Liver (tissue), 8 donors: ENCODE measurements at regions not wholly inside any gene's neighbourhood (a gene's known extent, or its start where the extent isn't known, plus 50 kb on each side); places are given as distances from the start of the nearest gene placed in this dataset.

ENCODE experiments used
- DNase-seq: peaks from one replicate; pipeline ENCODE4 v3.0.0-alpha.2; 2017; ENCODE audit warnings: low spot score
- H3K27ac ChIP-seq, 2 donors: one replicate each; pipeline ENCODE4 v1.7.0; 2013; ENCODE audit warnings: inconsistent platforms in 2 of 2, low read length in 2 of 2, control low read depth in 1 of 2, low read depth in 1 of 2, mild to moderate bottlenecking in 1 of 2
- H3K27me3 ChIP-seq, 4 donors: one replicate each; pipeline versions ENCODE4 v1.6.1 to v1.7.0; 2013; ENCODE audit warnings: low read length in 3 of 4, inconsistent platforms in 1 of 4, mild to moderate bottlenecking in 1 of 4, moderate library complexity in 1 of 4; ENCODE audit not compliant: control insufficient read depth in 4 of 4, insufficient read depth in 4 of 4
- H3K36me3 ChIP-seq, 4 donors: one replicate each; pipeline versions ENCODE4 v1.6.1 to v1.7.0; 2013; ENCODE audit warnings: low read length in 3 of 4, mild to moderate bottlenecking in 3 of 4, low read depth in 1 of 4, moderate library complexity in 1 of 4; ENCODE audit not compliant: control insufficient read depth in 4 of 4, insufficient read depth in 3 of 4
- H3K4me1 ChIP-seq, 4 donors: one replicate each; pipeline versions ENCODE4 v1.6.1 to v1.7.0; 2013; ENCODE audit warnings: low read length in 3 of 4, mild to moderate bottlenecking in 3 of 4, moderate library complexity in 1 of 4; ENCODE audit not compliant: control insufficient read depth in 4 of 4, insufficient read depth in 4 of 4
- H3K4me3 ChIP-seq, 3 donors: one replicate each; pipeline versions ENCODE4 v1.6.1 to v1.7.0; 2013; ENCODE audit warnings: low read length in 3 of 3, control low read depth in 1 of 3, low read depth in 1 of 3, mild to moderate bottlenecking in 1 of 3
- H3K9ac ChIP-seq, 2 donors: one replicate each; pipeline ENCODE4 v1.7.0; 2013; ENCODE audit warnings: low read length in 2 of 2, mild to moderate bottlenecking in 2 of 2, moderate library complexity in 2 of 2, control low read depth in 1 of 2, low read depth in 1 of 2
- H3K9me3 ChIP-seq, 4 donors: one replicate each; pipeline versions ENCODE4 v1.6.1 to v1.7.0; 2013; ENCODE audit warnings: low read length in 3 of 4; ENCODE audit not compliant: control insufficient read depth in 4 of 4
- EGR1 ChIP-seq, 2 donors: IDR thresholded peaks; 2 replicates each; pipeline ENCODE4 v1.6.1; 2016 to 2018; ENCODE audit warnings: antibody characterized with exemption in 2 of 2, low read depth in 2 of 2
- FOXA1 ChIP-seq: IDR thresholded peaks from 2 replicates; pipeline ENCODE4 v1.6.1; 2016; ENCODE audit warnings: antibody characterized with exemption
- FOXA2 ChIP-seq: IDR thresholded peaks from 2 replicates; pipeline ENCODE4 v1.6.1; 2016; ENCODE audit warnings: antibody characterized with exemption
- GABPA ChIP-seq, 2 donors: IDR thresholded peaks in 1 of 2; conservative IDR thresholded peaks in 1 of 2; 2 replicates each; pipeline ENCODE4 v1.6.1; 2016; ENCODE audit warnings: antibody characterized with exemption in 2 of 2, mild to moderate bottlenecking in 1 of 2, moderate library complexity in 1 of 2
- HNF4A ChIP-seq, 2 donors: conservative IDR thresholded peaks; 2 replicates each; pipeline ENCODE4 v1.6.1; 2016; ENCODE audit warnings: antibody characterized with exemption in 2 of 2, mild to moderate bottlenecking in 2 of 2
- HNF4G ChIP-seq: IDR thresholded peaks from 2 replicates; pipeline ENCODE4 v1.6.1; 2016; ENCODE audit warnings: antibody characterized with exemption
- JUND ChIP-seq, 2 donors: IDR thresholded peaks; 2 replicates each; pipeline ENCODE4 v1.6.1; 2016; ENCODE audit warnings: antibody characterized with exemption in 2 of 2
- NR2F2 ChIP-seq: IDR thresholded peaks from 2 replicates; pipeline ENCODE4 v1.6.1; 2016; ENCODE audit warnings: antibody characterized with exemption
- RAD21 ChIP-seq, 2 donors: IDR thresholded peaks; 2 replicates each; pipeline ENCODE4 v1.6.1; 2016; ENCODE audit warnings: antibody characterized with exemption in 2 of 2, mild to moderate bottlenecking in 2 of 2
- REST ChIP-seq: IDR thresholded peaks from 2 replicates; pipeline ENCODE4 v1.6.1; 2016; ENCODE audit warnings: antibody characterized with exemption, mild to moderate bottlenecking
- RXRA ChIP-seq, 2 donors: IDR thresholded peaks; 2 replicates each; pipeline ENCODE4 v1.6.1; 2017 to 2018; ENCODE audit warnings: antibody characterized with exemption in 2 of 2, mild to moderate bottlenecking in 1 of 2
- TAF1 ChIP-seq: conservative IDR thresholded peaks from 2 replicates; pipeline ENCODE4 v1.6.1; 2016; ENCODE audit warnings: antibody characterized with exemption, mild to moderate bottlenecking
- YY1 ChIP-seq: IDR thresholded peaks from 2 replicates; pipeline ENCODE4 v1.6.1; 2016; ENCODE audit warnings: antibody characterized with exemption, mild to moderate bottlenecking
- WGBS: extraction: QIAGEN DNeasy Blood & Tissue Kit; methylation state at CpG from one replicate; pipeline ENCODE4 v1.1.7; 2013; 5-methylcytosine and 5-hydroxymethylcytosine counted together
- TF ChIP-seq, protein P1 (sequence below): fragments of 150-350 bp; IDR thresholded peaks from 2 replicates; pipeline ENCODE4 v1.5.1; 2017; ENCODE audit warnings: improper control_type of control experiment, low read depth, low read length; ENCODE audit not compliant: missing input control
- TF ChIP-seq, protein P2 (sequence below): IDR thresholded peaks from 2 replicates; pipeline ENCODE4 v1.6.1; 2016; ENCODE audit warnings: antibody characterized with exemption
- TF ChIP-seq, protein P3 (sequence below): IDR thresholded peaks from 2 replicates; pipeline ENCODE4 v1.6.1; 2016; ENCODE audit warnings: antibody characterized with exemption
- donor health status: healthy.
- donor health status: healthy.
- donor health status: healthy.
- donor health status: healthy.
- donor health status: healthy.

GRCh38 chr3:71910108-71910507, 125.2 kb upstream of the PROK2 start (continued):
- TF ChIP-seq, protein P1, sequence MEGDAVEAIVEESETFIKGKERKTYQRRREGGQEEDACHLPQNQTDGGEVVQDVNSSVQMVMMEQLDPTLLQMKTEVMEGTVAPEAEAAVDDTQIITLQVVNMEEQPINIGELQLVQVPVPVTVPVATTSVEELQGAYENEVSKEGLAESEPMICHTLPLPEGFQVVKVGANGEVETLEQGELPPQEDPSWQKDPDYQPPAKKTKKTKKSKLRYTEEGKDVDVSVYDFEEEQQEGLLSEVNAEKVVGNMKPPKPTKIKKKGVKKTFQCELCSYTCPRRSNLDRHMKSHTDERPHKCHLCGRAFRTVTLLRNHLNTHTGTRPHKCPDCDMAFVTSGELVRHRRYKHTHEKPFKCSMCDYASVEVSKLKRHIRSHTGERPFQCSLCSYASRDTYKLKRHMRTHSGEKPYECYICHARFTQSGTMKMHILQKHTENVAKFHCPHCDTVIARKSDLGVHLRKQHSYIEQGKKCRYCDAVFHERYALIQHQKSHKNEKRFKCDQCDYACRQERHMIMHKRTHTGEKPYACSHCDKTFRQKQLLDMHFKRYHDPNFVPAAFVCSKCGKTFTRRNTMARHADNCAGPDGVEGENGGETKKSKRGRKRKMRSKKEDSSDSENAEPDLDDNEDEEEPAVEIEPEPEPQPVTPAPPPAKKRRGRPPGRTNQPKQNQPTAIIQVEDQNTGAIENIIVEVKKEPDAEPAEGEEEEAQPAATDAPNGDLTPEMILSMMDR: no peak

DNA sequence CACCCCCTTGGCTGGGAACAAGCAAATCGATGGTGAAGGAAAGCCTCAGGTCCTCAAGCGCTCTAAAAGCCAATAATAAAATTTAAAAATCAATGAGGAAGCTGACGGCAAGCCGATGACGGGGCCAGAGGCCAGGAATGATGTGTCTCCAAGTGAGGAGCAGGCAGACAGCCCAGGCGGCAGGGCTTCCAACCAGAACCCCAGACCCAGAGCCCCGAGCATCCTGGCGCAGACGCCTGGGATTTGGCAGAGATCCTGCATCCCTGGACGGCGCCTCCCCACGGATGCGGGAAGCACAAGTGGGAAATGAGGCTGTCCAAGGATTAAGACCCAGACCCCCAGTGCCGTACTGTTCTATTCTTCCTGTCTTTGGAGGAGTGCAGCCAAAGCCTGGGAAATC, 123.0 kb upstream of the PROK2 start:
- Histone ChIP-seq H3K9me3 (no peaks in the 10 kb centered on the region), H3K4me3 (no peak overlapping the region), H3K27me3 (no peaks in the 10 kb centered on the region), H3K27ac (no peak overlapping the region), H3K4me1 (peaks cover 0 to 13% (median 1%) of the 10 kb centered on the region in 4 donors), H3K9ac (no peak overlapping the region), H3K36me3 (no peaks in the 10 kb centered on the region)
- no peak for DNase-seq
- 80% methylated on average over 14 of the region's 14 CpGs for WGBS
- no peak for TF ChIP-seq YY1
- TF ChIP-seq, protein P2, sequence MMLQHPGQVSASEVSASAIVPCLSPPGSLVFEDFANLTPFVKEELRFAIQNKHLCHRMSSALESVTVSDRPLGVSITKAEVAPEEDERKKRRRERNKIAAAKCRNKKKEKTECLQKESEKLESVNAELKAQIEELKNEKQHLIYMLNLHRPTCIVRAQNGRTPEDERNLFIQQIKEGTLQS: no peak
- no peak for TF ChIP-seq HNF4G
- no peak for TF ChIP-seq RXRA (IDR thresholded peaks at IDR 0.05)
- TF ChIP-seq NR2F2: no peak
- no peak for TF ChIP-seq TAF1
- no peak for TF ChIP-seq RAD21 (IDR thresholded peaks at IDR 0.05)
- TF ChIP-seq EGR1 (IDR thresholded peaks at IDR 0.05; ENCODE audit: low read depth in 2 of 2): no peak
- TF ChIP-seq FOXA1: no peak
- TF ChIP-seq JUND (IDR thresholded peaks at IDR 0.05): no peak
- TF ChIP-seq FOXA2: no peak
- TF ChIP-seq, protein P3, sequence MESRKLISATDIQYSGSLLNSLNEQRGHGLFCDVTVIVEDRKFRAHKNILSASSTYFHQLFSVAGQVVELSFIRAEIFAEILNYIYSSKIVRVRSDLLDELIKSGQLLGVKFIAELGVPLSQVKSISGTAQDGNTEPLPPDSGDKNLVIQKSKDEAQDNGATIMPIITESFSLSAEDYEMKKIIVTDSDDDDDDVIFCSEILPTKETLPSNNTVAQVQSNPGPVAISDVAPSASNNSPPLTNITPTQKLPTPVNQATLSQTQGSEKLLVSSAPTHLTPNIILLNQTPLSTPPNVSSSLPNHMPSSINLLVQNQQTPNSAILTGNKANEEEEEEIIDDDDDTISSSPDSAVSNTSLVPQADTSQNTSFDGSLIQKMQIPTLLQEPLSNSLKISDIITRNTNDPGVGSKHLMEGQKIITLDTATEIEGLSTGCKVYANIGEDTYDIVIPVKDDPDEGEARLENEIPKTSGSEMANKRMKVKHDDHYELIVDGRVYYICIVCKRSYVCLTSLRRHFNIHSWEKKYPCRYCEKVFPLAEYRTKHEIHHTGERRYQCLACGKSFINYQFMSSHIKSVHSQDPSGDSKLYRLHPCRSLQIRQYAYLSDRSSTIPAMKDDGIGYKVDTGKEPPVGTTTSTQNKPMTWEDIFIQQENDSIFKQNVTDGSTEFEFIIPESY: no peak
- TF ChIP-seq GABPA (IDR thresholded peaks at IDR 0.05 in 1 of 2, conservative IDR thresholded peaks at IDR 0.05 in 1 of 2): no peak
- TF ChIP-seq HNF4A (conservative IDR thresholded peaks at IDR 0.05): no peak

DNA sequence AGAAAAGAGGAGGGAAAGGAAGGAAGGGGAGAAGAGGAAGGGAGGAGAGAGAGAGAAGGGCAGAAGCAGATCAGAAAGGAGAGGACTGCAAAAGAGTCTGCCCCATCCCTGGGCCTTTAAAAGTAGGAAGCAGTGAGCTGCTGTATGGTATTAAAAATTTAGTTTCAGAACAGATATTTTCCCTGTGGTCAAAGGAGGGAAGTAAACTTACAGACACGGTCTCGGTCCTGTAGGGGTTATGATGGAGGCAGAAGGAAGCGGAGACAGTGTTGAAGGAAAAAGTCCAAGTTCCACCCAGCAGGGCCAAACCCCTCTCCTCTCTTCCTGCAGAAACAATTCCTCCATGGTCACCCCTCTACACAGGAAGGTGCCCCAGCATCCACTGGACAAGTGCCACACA, 122.0 kb upstream of the PROK2 start:
- peaks cover 0 to 20% (median 11%) of the 10 kb centered on the region in 4 donors for H3K4me1 ChIP-seq
- no peak for TF ChIP-seq REST
- no peak for TF ChIP-seq YY1
- no peak for TF ChIP-seq NR2F2
- TF ChIP-seq FOXA1: no peak
- H3K27ac ChIP-seq: no peak overlapping the region
- 81% methylated on average over 3 of the region's 3 CpGs for WGBS
- no peak overlapping the region for H3K9ac ChIP-seq
- DNase-seq: no peak
- H3K27me3 ChIP-seq: no peaks in the 10 kb centered on the region
- H3K36me3 ChIP-seq: no peaks in the 10 kb centered on the region
- no peak overlapping the region for H3K4me3 ChIP-seq
- no peaks in the 10 kb centered on the region for H3K9me3 ChIP-seq
